ENCODE measurements at regions not wholly inside any gene's neighbourhood (a gene's known extent, or its start where the extent isn't known, plus 50 kb on each side); places are given as distances from the start of the nearest gene placed in this dataset.

GRCh38 chr12:126482238-126482889 is 1417.1 kb downstream of the AACS start:
- Histone ChIP-seq H3K4me2 (ENCODE audit: low read length) (no peak overlapping the region), H4K20me1 (ENCODE audit: insufficient read depth) (no peaks in the 10 kb centered on the region), H3K4me3 (ENCODE audit: low read length) (no peak overlapping the region), H3K9me2 (ENCODE audit: insufficient read depth, low read length) (no peaks in the 10 kb centered on the region), H3K27me3 (ENCODE audit: insufficient read depth, low read depth, low read length) (no peaks in the 10 kb centered on the region), H3K9me3 (ENCODE audit: low read length) (no peaks in the 10 kb centered on the region), H3F3A (ENCODE audit: insufficient read depth, low read length, poor library complexity, severe bottlenecking) (no peaks in the 10 kb centered on the region), H2AFZ (ENCODE audit: low read depth, low read length) (no peak overlapping the region), H3K36me3 (ENCODE audit: insufficient read depth, low read length) (no peaks in the 10 kb centered on the region), H3K79me2 (replicated peaks; ENCODE audit: insufficient read depth, low read length) (no peaks in the 10 kb centered on the region), H3K9ac (ENCODE audit: low read length) (no peak overlapping the region), H3K27ac (ENCODE audit: low read length) (no peak overlapping the region)
- TF ChIP-seq TAF1 (IDR thresholded peaks at IDR 0.05; ENCODE audit: low read depth) (no peak), MXI1 (conservative IDR thresholded peaks at IDR 0.05; ENCODE audit: poor library complexity, severe bottlenecking) (no peak), EP300 (conservative IDR thresholded peaks at IDR 0.05; ENCODE audit: poor library complexity, severe bottlenecking) (no peak), SMC3 (conservative IDR thresholded peaks at IDR 0.05; ENCODE audit: poor library complexity) (no peak), RAD21 (conservative IDR thresholded peaks at IDR 0.05) (no peak), CTCF (IDR thresholded peaks at IDR 0.05; ENCODE audit: poor library complexity, severe bottlenecking) (no peak), EZH2 (IDR thresholded peaks at IDR 0.05; ENCODE audit: borderline replicate concordance, insufficient read depth, low read length, poor library complexity, severe bottlenecking) (no peak), POLR2AphosphoS5 (IDR thresholded peaks at IDR 0.05) (no peak)
- TF ChIP-seq, protein P1, sequence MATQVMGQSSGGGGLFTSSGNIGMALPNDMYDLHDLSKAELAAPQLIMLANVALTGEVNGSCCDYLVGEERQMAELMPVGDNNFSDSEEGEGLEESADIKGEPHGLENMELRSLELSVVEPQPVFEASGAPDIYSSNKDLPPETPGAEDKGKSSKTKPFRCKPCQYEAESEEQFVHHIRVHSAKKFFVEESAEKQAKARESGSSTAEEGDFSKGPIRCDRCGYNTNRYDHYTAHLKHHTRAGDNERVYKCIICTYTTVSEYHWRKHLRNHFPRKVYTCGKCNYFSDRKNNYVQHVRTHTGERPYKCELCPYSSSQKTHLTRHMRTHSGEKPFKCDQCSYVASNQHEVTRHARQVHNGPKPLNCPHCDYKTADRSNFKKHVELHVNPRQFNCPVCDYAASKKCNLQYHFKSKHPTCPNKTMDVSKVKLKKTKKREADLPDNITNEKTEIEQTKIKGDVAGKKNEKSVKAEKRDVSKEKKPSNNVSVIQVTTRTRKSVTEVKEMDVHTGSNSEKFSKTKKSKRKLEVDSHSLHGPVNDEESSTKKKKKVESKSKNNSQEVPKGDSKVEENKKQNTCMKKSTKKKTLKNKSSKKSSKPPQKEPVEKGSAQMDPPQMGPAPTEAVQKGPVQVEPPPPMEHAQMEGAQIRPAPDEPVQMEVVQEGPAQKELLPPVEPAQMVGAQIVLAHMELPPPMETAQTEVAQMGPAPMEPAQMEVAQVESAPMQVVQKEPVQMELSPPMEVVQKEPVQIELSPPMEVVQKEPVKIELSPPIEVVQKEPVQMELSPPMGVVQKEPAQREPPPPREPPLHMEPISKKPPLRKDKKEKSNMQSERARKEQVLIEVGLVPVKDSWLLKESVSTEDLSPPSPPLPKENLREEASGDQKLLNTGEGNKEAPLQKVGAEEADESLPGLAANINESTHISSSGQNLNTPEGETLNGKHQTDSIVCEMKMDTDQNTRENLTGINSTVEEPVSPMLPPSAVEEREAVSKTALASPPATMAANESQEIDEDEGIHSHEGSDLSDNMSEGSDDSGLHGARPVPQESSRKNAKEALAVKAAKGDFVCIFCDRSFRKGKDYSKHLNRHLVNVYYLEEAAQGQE (IDR thresholded peaks at IDR 0.05; ENCODE audit: borderline replicate concordance), result no peak

DNA sequence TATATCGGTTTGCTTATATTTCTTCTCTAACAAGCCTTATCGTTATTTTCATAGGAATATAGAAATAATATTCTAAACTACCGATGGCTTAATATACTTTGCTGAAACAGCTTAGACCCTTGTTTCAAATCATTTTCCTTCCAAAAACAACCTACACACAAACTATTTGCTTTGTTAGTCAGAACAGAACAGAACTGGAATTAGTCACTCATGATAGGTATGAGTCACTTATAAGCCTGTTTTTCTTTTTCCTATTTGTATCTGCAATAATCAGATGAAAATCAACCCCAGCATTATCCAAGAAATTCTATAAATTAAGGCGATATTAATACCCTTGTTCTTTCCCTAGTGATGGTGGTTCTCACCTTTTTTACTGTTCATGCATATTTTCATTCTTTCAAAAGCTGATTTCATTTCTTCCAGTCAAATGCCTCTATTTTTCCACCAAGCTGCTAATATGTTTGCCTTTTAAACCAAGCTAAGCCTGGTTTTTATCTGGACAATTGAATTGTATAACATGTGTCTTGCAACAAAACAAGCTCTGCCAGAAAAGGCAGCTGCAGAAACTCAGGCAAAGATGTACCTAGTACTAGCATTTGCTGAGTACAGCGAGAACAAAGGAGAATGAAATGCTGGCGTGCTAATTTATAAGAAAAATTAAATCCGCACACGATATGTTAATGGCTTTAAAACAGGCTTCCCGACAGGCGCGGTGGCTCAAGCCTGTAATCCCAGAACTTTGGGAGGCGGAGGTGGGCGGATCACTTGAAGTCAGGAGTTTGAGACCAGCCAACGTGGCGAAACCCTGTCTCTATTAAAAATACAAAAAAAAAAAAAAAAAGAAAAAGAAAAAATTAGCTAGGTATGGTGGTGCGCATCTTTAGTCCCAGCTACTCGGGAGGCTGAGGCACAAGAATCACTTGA is 1418.2 kb downstream of the AACS start:
- Histone ChIP-seq H3K4me3 (ENCODE audit: low read length) (no peak overlapping the region), H3K27ac (ENCODE audit: low read length) (no peak overlapping the region), H3K27me3 (ENCODE audit: insufficient read depth, low read depth, low read length) (no peaks in the 10 kb centered on the region), H3K9me3 (ENCODE audit: low read length) (no peaks in the 10 kb centered on the region), H3K9ac (ENCODE audit: low read length) (no peak overlapping the region), H3K4me2 (ENCODE audit: low read length) (no peak overlapping the region), H3K9me2 (ENCODE audit: insufficient read depth, low read length) (no peaks in the 10 kb centered on the region), H4K20me1 (ENCODE audit: insufficient read depth) (no peaks in the 10 kb centered on the region), H3K79me2 (replicated peaks; ENCODE audit: insufficient read depth, low read length) (no peaks in the 10 kb centered on the region), H3K36me3 (ENCODE audit: insufficient read depth, low read length) (no peaks in the 10 kb centered on the region), H3F3A (ENCODE audit: insufficient read depth, low read length, poor library complexity, severe bottlenecking) (no peaks in the 10 kb centered on the region), H2AFZ (ENCODE audit: low read depth, low read length) (no peak overlapping the region)
- TF ChIP-seq TAF1 (IDR thresholded peaks at IDR 0.05; ENCODE audit: low read depth) (no peak), CTCF (IDR thresholded peaks at IDR 0.05; ENCODE audit: poor library complexity, severe bottlenecking) (no peak), EZH2 (IDR thresholded peaks at IDR 0.05; ENCODE audit: borderline replicate concordance, insufficient read depth, low read length, poor library complexity, severe bottlenecking) (no peak), POLR2AphosphoS5 (IDR thresholded peaks at IDR 0.05) (no peak), MXI1 (conservative IDR thresholded peaks at IDR 0.05; ENCODE audit: poor library complexity, severe bottlenecking) (no peak), SMC3 (conservative IDR thresholded peaks at IDR 0.05; ENCODE audit: poor library complexity) (no peak), RAD21 (conservative IDR thresholded peaks at IDR 0.05) (no peak), EP300 (conservative IDR thresholded peaks at IDR 0.05; ENCODE audit: poor library complexity, severe bottlenecking) (no peak)
- TF ChIP-seq, protein P1 (IDR thresholded peaks at IDR 0.05; ENCODE audit: borderline replicate concordance), result no peak
